ENCODE measurements at regions not wholly inside any gene's neighbourhood (a gene's known extent, or its start where the extent isn't known, plus 50 kb on each side); places are given as distances from the start of the nearest gene placed in this dataset.
A peak's percentile ranks its signal among the peaks of the same experiment; 100 is the strongest.
"Not testable (repeated sequence)": the region's sequence is repeated elsewhere in the genome, so short reads cannot be mapped to it uniquely, and the experiment has no call there.

DNA sequence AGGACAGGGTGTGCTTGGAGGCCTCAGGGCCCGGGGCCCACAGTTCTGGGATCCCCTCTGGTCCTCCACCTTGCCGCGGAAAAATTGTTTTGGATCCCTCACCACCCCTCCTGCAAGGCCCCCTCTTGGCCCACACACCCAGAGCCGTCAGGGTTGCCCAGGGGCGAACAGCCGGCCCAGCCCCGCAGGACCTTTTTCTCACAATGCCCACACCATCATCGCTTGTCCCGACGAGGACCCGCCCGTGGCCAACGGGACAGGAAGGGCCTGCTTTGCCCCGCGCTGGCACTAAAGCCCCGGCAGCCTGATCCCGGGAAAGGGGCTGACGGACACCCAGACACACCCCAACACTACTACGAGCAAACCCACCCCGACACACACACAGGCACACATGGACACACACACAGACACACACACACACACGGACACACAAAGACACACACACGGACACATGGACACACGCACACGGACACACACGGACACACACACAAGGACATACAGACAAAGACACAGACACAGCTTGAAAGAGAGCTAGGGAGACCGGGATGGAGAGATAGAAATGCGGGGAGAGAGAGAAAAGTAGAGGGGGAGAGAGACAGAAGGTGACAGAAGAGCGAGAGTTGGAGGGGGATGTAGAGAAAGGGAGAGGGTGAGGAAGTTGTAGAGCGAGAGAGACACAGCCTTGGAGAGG is 1493.5 kb upstream of the DEFB115 start:
- no peak for DNase-seq

DNA sequence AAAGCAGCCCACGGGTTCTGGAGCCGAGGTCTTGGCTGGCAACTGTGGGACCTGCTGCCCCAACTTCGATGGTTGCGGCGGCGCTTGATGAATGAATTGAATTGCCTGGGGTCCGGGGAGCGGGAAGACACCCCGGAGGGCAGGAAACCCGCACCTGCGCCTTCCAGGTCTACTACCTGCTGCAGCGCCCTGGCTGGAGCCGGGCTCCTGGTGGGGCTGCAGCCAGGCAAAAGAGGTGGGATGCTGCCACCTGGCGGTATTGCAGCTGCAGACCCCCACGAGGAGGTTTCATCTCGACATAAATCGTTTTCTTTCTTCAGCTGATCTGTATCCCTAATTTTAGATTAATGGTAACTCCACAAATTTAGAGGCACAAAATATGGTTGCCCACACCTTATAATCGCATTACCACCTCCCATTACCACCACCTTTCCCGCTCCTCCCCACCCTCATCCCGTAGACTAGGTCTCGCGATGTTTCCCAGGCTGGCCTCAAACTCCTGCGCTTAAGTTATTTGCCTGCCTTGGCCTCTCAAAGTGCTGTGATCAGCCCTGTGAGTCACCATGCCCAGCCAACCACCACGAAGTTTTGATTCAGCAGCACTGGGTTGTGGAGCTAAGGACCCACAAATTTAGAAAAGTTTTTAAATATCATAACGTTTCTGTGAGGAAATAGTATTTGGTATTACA is 1492.4 kb upstream of the DEFB115 start:
- not testable (repeated sequence) for DNase-seq

DNA sequence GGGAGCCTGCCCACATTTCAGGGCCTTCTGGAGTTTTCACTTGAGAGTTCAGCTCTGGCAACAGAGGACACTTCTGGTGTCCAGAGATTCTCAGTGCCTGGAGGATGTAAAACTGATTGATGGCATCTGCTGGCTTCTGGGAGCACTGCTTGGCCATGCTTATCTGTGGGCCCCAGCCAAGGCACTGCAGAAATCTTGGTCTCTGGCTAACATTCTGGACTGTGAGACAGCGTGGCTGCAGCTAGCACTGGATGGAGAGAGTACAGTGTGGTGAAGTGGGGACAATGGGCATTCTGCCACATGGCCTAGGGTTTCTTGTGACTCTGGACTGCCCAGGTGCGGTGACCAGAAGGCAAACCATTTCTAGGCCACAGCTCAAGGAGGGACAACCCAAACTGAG is 1479.4 kb upstream of the DEFB115 start:
- DNase-seq, result not testable (repeated sequence)

DNA sequence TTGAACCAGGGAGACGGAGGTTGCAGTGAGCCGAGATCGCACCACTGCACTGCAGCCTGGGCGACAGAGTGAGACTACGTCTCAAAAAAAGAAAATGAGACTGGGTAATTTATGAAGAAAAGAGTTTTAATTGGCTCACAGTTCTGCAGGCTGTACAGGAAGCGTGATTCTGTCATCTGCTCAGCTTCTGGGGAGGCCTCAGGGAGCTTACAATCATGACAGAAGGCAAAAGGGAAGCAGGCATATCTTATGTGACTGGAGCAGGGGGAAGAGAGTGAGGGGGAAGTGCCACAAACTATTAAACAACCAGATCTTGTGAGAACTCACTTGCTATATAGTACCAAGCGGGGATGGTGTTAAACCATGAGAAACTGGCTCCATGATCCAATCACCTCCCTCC is 1476.2 kb upstream of the DEFB115 start:
- DNase-seq, result not testable (repeated sequence)

DNA sequence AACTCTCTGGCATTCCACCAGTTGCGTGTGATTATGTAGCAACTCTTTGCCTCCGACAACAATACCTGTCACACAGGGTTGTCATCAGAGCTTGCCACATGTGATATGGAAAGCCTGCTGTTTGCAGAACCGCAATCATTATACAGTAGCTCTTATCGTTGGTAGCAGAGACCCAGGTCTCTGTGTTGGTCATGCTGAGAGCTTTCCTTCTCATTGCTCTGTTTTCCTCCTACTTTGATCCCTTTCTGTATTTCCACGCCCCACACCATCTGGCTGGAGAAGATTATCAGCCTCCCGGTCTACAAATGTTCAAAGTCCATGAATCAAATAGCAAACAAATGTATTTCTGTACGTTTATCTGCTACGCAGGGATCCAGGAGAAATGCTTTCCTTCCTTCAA is 1475.6 kb upstream of the DEFB115 start:
- DNase-seq, result not testable (repeated sequence)

DNA sequence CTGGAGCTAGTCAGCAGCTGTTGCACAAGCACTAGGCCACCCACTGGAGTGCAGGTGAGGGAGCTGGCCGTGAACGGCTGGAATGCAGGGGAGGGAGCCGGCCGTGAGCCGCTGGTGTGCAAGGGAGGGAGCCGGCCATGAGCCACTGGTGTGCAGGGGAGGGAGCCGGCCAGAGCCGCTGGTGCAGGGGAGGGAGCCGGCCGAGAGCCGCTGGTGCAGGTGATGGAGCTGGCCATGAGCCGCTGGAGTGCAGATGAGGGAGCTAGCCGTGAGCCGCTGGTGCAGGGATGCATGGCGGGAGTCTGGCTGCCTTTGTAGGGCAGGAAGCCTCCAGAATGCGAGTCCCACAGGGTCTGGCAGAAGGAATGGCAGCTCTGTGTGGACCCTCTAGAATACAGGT is 1470.0 kb upstream of the DEFB115 start:
- not testable (repeated sequence) for DNase-seq

DNA sequence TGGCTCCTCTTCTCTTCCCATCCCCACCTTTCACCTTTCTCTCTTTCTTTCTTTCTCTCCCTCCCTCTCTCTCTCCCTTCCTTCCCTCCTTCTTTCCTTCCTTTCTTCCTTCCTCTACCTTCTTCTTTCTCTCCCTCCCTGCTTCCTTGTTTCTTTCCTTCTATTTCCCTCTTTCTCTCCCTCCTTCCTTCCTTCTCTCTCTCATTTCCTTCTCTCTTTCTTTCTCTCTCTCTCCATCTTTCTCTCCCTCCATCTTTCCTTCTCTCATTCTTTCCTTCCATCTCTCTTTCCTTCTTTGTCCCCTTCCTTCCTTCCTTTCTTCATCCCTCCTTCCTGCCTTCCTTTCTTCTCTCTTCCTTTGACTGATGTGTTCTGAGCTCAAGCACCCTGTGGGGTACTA is 1467.0 kb upstream of the DEFB115 start:
- DNase-seq, result no peak

DNA sequence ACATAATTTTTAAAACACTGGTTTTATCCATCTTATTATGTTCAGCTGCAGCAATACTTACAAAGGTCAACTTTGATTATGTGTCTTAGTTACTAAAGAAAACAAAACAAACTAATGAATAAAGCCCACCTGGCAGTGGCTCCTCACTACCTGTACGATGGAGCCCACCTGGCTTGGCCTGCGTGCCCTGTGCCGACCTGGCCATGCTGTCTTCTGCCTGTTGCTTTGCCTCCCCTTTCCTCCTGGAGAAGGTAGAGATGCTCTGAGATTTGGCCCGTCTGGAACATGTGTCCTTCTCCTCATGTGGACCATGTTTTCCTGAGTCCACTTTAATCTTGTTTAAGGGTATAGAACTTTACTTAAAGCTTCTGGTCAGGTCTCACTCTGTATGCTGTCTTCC is 1426.0 kb upstream of the DEFB115 start:
- DNase-seq, result not testable (repeated sequence)

DNA sequence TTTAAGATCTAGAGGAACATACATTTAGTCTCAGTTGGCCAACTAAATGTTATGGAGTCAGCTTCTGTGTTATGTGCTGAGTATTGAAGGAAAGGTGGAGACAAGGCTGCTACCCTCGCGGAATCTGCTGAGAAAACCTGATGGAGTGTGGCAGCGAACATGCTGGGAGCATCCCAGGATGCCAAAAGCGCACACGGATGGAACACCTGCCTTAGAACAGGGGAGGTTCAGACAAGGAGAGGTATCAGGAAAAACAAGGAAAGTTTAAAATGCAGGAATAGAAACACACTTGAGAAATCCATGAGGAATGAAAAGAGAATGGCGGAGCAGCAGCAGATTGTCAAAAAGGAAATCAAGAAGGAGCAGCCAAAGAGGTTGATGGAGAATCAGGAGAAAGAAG is 1389.5 kb upstream of the DEFB115 start:
- not testable (repeated sequence) for DNase-seq

DNA sequence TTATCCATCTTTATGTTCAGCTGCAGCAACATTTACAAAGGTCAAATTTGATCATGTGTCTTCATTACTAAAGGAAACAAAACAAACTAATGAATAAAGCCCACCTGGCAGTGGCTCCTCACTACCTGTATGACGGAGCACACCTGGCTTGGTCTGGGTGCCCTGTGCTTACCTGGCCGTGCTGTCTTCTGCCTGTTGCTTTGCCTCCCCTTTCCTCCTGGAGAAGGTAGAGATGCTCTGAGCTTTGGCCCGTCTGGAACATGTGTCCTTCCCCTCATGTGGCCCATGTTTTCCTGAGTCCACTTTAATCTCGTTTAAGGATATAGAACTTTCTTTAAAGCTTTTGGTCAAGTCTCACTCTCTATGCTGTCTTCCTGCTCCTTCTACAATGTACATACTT is 1388.8 kb upstream of the DEFB115 start:
- DNase-seq, result not testable (repeated sequence)

DNA sequence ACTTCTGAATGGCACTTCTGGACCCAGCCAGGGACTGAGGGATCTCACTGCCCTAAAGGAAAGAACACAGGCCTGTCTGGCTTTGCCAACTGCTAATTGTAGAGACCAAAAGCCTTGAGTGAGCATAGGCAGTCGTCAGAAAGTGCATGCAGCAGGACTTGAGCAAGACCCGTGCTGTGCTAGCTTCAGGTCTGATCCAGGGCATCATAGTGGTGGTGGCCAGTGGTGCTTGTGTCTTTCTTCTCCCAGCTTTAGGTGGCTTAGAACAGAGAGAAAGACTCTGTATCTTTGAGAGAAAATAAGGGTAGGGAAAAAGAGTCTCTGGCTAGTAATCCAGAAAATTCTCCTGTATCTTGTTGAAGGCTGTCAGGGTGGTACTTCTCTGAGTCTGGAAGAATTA is 1385.6 kb upstream of the DEFB115 start:
- not testable (repeated sequence) for DNase-seq

DNA sequence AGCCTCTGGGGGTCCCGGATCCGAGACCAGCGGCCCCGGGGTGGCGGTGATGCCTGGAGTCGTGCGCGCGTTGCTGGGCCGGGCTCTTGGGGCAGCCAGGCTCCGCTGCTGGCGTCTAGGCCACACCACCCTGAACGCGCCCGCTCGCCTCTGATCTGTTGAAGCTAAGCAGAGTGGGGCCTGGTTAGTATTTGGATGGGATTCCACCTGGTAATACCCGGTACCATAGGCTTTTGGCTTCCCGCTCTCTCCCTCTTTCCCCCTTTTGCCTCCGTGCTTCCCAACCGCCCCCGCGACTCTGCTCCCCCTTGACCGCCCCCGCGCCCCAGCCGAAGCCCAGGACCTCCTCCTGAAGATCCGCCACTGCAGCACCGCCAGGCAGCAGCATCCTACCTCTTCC is 1383.5 kb upstream of the DEFB115 start:
- DNase-seq, result peak; percentile 37

DNA sequence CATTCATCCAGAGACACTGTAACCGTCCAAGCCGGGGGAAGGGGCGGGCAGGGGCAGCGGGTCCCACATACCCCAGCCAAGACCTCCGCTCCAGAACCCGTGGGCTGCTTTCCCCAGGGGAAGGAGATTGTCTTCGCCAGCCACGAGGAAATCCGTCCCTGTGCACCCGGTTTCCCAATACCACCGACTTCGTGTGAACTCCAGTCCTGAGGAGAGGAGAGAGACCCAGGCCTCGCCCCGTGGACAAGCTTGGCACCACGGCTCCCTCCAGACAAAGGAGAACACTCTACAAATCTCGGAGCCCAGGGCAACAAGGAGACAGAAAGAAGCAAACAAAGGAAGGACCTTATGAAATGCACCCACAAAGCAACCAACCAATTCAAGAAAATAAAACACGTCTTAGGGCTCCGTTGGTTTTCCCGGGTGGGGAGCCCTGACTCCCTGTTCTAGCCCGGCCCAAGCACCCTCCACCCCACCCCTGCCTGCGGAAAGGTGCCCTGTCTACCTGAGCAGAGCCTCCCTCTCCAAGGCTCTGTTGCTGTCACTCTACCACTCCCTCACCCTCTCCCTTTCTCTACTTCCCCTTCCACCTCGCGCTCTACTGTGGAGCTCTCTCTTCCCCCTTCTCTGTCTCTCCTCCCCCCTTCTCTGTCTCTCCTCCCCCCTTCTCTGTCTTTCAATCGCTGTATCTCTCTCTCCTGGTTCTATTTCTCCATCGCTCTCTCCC is 1382.8 kb upstream of the DEFB115 start:
- no peak for DNase-seq

DNA sequence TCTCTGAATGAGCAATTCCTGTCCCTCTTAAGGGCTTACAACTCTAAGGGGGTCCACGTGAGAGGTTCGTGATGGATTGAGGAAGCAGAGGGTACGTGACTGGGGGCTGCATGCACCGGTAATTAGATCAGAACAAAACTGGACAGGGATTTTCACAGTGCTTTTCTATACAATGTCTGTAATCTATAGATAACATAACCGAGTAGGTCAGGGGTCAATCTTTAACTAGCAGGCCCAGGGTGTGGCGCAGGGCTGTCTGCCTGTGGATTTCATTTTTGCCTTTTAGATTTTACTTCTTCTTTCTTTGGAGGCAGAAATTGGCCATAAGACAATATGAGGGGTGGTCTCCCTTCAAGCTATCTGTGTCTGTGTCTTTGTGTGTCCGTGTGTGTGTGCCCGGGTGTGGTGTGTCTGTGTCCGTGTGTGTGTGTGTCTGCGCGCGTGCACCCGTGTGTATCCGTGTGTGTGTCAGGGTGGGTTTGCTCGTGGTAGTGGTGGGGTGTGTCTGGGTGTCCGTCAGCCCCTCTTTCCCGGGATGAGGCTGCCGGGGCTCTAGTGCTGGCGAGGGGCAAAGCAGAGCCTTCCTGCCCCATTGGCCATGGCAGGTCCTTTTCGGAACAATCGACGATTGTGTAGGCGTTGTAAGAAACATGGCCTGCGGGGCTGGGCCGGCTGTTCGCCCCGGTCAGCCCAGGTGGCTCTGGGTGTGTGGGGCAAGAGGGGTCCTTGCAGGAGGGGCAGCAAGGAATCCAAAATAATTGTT is 1382.0 kb upstream of the DEFB115 start:
- DNase-seq, result not testable (repeated sequence)

DNA sequence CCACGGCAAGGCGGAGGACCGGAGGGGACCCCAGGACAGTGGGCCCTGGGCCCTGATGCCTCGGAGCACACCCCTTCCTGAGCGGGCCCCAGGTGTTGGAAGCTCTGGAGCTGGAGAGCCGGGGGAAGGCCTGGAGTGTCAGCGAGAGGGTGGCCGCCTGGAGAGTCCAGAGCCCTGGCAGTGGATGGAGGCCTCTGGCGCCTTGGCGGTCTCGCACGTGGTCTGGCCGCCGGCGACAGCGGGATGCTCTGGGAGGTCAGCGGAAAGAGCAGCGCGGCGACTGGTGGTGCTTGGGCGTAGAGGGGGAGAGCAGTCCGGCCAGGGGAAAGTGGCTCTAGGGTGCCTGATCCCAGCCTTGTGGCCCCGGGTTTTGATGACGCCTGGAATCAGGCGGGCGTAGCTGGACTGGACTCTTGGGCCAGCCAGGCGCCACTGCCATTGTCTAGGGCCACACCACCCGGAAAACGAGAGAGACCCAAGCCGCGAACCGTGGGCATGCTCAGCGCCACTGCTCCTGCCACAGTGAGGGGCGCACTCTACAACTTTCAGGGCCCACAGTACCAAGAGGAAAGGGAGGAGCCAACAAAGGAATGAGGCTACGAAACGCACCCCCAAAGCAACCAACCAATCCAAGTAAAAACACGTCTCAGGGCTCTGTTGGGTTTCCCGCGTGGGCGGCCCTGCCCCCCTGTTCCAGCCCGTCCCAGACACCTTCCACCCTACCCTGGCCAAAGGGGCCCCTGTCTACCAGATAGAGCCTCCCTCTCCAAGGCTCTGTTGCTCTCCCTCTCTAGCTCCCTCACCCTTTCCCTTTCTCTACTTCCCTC is 1381.2 kb upstream of the DEFB115 start:
- DNase-seq, result not testable (repeated sequence)

DNA sequence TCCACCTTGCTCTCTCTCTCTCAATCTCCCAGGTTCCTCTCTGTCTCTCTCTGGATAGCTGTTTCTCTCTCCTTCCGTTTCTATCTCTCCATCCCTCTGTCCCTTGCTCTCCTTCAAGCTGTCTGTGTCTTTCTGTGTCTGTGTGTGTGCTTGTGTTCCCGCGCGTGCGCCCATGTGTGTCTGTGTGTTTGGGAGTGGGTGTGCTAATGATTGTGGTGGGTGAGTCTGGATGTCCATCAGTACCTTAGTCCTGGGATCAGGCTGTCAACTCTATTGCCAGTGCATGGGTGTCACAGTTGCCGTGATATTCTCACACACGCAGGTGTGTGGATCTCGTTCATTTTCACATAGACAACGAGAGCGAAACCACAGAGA is 1380.6 kb upstream of the DEFB115 start:
- no peak for DNase-seq

DNA sequence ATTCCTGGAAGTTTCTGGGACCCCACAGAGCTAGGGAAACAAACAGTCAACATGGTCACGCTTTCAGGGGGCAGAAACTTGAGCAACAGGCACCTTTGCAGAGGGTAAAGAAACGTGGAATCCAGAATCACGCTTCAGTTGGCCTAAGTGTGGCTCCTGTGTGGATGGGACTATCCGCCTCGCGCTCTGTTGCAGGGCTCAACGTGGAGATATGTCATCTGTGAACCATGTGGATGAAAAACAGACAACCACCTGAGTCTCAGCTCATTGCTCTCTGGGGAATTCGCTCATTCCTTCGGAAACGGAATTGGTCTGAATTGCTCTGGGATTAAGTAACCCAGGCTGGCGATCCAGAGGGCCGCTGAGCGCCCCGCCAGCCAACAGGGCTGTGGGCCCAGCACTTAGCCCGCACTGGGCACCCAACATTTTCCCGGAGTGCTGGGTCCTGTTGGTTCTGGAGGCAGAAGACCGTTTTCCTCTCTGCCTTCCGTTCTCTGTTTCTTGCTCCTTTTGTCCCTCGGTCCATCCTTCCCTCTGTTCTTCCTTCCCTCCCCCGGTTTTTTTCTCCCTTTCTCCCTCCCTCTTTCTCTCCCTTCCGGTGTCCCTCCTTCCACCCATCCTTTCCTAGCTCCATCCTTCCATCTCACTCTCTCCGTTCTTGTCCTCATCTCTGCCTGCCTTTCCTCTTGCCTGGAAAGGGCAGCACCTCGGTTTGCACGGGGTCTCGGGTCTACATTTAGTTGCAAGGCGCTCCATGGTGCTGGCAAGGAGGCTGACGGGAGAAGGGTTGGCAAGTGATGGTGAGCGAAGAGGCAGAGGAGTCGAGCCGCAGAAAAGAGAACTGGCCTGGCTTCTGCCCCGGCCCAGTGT is 1379.8 kb upstream of the DEFB115 start:
- DNase-seq, result not testable (repeated sequence)

DNA sequence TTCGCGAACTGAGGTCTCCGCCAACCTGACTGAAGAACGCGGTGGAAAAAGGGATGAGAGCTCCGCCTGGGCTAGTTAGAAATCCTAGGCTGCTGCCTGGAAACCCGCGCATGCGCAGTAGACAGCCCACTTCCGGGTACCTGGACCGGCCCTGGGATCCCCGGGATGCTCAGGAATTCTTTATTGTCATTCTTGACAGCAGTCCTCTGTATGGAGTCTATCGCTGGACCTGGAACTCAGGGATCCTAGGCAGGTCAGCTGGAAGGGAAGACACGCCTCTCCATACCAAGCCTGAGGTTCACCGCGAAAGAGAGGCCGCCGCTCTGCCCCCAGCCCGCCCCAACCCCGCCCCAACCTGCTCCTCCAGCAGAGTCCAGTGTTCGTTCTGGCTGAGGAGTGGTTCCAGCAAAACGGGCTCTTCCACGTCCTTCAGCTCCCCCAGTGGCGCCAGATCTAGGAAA is 1379.2 kb upstream of the DEFB115 start:
- DNase-seq, result no peak

DNA sequence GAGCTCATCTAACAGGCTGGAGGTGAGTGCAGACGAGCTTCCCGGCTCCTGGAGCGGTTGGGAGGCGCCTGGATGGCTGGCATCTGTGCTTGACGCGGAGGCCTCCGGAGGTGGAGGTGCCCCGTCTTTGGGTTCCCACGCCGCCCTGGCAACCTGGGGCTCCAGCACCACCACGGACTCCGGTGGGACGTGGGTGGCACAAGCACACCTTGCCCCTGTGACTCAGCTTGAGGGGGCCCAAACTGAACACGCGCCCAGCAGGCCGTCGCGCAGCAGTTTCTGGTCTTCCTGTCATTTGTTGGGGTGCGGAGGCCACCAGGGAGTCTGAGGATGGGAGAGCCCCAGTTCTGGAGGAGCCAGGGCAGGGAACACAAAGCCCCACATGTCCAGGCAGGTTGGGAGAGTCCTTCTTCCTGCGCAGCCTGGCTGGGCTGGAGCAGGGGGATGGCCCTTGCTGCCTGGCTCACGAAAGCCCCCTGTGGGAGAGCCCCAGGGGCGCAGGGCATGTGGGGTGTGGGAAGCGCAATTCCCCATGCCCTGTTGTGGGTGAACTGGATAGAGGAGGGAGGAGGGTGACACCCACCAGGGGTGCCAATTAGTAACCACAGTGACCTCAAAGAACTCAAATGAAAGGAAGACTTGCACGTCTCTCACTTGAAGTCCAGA is 1378.6 kb upstream of the DEFB115 start:
- no peak for DNase-seq

DNA sequence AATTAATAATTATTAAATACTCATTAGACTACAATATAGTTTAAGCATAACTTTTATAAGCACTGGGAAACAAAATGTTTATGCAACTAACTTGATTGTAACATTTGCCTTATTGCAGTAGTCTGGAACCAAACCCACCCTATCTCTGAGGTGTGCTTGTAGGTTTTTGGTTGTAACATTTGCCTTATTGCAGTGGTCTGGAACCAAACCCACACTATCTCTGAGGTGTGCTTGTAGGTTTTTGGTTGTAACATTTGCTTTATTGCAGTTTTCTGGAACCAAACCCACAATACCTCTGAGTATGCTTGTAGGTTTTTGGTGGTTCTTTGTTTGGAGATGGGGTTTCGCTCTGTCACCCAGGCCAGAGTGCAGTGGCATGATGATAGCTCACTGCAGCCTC is 1376.4 kb upstream of the DEFB115 start:
- not testable (repeated sequence) for DNase-seq
